Lung (tissue), 11 donors: ENCODE measurements at regions not wholly inside any gene's neighbourhood (a gene's known extent, or its start where the extent isn't known, plus 50 kb on each side); places are given as distances from the start of the nearest gene placed in this dataset.

Source experiments
- ATAC-seq: fragments of 200-7000 bp; cut with Tn5 transposase; one replicate; pipeline ENCODE4 v1.9.1; 2020; ENCODE audit warnings: moderate number of reproducible peaks; ENCODE audit not compliant: insufficient read depth, low FRiP score
- DNase-seq, 3 donors: peaks; one replicate each; pipeline ENCODE4 v3.0.0-alpha.2; 2013 to 2017
- H3K27ac ChIP-seq, 2 donors: one replicate each; pipeline ENCODE4 v1.5.1; 2013; ENCODE audit warnings: mild to moderate bottlenecking in 2 of 2, moderate library complexity in 2 of 2, control low read depth in 1 of 2, inconsistent platforms in 1 of 2, low read depth in 1 of 2, low read length in 1 of 2
- H3K27me3 ChIP-seq, 3 donors: one replicate each; pipeline ENCODE4 v1.5.1; 2013; ENCODE audit warnings: low read length in 2 of 3; ENCODE audit not compliant: control insufficient read depth in 3 of 3, insufficient read depth in 3 of 3
- H3K36me3 ChIP-seq, 4 donors: one replicate each; pipeline ENCODE4 v1.5.1; 2013; ENCODE audit warnings: low read length in 4 of 4, mild to moderate bottlenecking in 1 of 4, moderate library complexity in 1 of 4; ENCODE audit not compliant: control insufficient read depth in 4 of 4, insufficient read depth in 4 of 4
- H3K4me1 ChIP-seq, 5 donors: one replicate each; pipeline ENCODE4 v1.5.1; 2013; ENCODE audit warnings: low read length in 5 of 5, mild to moderate bottlenecking in 2 of 5, moderate library complexity in 1 of 5; ENCODE audit not compliant: control insufficient read depth in 5 of 5, insufficient read depth in 5 of 5
- H3K4me3 ChIP-seq: one replicate; pipeline ENCODE4 v1.5.1; 2013; ENCODE audit warnings: mild to moderate bottlenecking, control low read depth, moderate library complexity
- H3K9ac ChIP-seq, 2 donors: one replicate each; pipeline ENCODE4 v1.5.1; 2013; ENCODE audit warnings: low read length in 2 of 2, control low read depth in 1 of 2; ENCODE audit not compliant: insufficient read depth in 1 of 2
- H3K9me3 ChIP-seq, 4 donors: one replicate each; pipeline ENCODE4 v1.5.1; 2013; ENCODE audit warnings: low read length in 3 of 4, mild to moderate bottlenecking in 1 of 4, moderate library complexity in 1 of 4; ENCODE audit not compliant: control insufficient read depth in 4 of 4, insufficient read depth in 3 of 4
- CTCF ChIP-seq: IDR thresholded peaks from 2 replicates; pipeline ENCODE4 v1.5.1; 2012; ENCODE audit warnings: mild to moderate bottlenecking; ENCODE audit errors: control extremely low read depth, extremely low read depth
- WGBS, 2 donors: extraction: QIAGEN DNeasy Blood & Tissue Kit; methylation state at CpG; one replicate each; pipeline ENCODE4 v1.1.7; 2013; 5-methylcytosine and 5-hydroxymethylcytosine counted together
- donor health status: control.
- donor health status: control.
- donor health status: Bipolar disorder and iron deficiency.
- donor health status: healthy.
- donor health status: DM: yes; HTN: yes; CAD: no.

DNA sequence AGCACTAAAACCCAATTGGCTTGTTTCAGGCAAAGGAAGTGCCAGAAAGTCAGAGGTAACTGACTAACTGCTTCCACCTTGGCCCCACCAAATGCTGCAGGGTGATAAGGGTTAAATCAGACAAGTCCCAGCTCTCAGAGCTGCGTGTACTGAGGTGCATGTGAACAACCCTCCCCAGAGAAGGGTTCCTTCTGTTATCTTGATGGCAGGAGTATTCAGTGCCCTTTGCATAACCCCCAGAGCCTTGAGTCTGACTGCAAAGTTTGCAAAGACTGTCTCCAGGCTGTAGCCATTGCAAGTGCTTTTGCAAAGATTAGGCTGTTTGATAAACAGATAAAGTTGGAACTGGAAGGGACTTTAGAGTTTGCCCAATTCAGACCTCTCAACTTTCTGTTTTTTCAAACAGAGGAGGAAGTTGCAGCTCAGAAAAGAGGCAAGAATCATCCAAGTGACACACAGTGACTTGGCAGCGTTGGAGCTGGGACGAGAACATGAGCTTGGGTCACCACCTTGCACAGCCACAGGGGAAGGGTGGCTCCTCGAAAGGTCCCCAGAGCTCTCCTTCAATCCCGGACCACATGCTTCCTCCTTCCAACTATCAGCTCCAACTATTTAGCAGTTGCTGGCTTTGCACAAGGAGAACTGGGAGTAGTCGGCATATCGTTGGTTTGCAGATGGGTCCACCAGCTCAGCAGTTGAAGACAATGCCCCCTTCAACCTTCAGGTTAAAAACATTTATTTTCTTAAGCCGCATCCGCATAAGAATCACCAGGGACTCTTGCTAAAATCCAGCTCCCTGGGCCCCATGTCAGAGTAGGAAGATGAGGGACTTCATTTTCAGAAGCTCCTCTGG lies 224.8 kb upstream of the HES1 start:
- no peak for ATAC-seq
- H3K9me3 ChIP-seq: peaks cover 0 to 3% (median 0%) of the 10 kb centered on the region in 4 donors
- 42 to 44% methylated on average over 9 of the region's 9 CpGs for WGBS, 2 donors
- H3K36me3 ChIP-seq: no peaks in the 10 kb centered on the region
- TF ChIP-seq CTCF: no peak
- H3K9ac ChIP-seq: no peak overlapping the region
- no peaks in the 10 kb centered on the region for H3K27me3 ChIP-seq
- H3K4me1 ChIP-seq: peaks cover 0 to 38% (median 20%) of the 10 kb centered on the region in 5 donors
- peak overlapping the region in 1 of 2 donors; percentile 73 for H3K27ac ChIP-seq
- no peak overlapping the region for H3K4me3 ChIP-seq
- DNase-seq: peak; percentile 47 to 82 (median 62)

DNA sequence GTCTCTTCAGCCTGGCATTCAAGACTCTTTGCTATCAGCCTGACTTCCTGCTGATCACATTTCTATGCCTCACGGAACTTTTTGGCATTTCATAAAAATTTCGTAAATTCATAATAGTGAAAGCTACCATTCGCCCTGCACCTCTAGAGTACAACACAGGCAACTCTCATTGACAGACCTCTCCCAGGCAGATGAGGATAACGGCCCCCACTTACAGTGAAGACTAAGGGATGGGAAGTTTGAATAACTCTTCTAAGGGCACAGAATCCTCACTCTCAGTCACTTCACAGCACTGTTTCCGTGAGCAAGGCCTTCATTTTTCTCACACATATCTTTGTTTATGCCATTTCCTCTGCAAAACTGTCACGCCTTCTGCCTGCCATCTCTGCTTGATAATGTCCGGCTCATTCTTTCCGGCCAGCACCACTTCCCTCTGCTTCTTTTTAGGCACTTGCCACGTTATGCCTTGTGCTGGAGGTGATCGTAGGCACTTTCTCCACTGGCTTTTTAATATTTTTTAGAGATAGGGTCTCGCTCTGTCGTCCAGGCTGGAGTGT lies 224.1 kb upstream of the HES1 start:
- H3K9ac ChIP-seq: no peak overlapping the region
- DNase-seq (peak; percentile 30 to 66 (median 45)), ATAC-seq (no peak)
- H3K9me3 ChIP-seq: peaks cover 0 to 3% (median 0%) of the 10 kb centered on the region in 4 donors
- H3K27ac ChIP-seq: no peak overlapping the region
- no peaks in the 10 kb centered on the region for H3K27me3 ChIP-seq
- no peak for TF ChIP-seq CTCF
- H3K4me1 ChIP-seq: peaks cover 0 to 32% (median 14%) of the 10 kb centered on the region in 5 donors
- no peak overlapping the region for H3K4me3 ChIP-seq
- WGBS, 2 donors: 60 to 61% methylated on average over 12 of the region's 12 CpGs
- H3K36me3 ChIP-seq: no peaks in the 10 kb centered on the region

- Histone ChIP-seq H3K9ac (no peak overlapping the region), H3K4me3 (no peak overlapping the region), H3K27me3 (no peaks in the 10 kb centered on the region), H3K36me3 (no peaks in the 10 kb centered on the region), H3K27ac (no peak overlapping the region), H3K9me3 (peaks cover 0 to 3% (median 0%) of the 10 kb centered on the region in 4 donors), H3K4me1 (peaks cover 0 to 35% (median 14%) of the 10 kb centered on the region in 5 donors)
- DNase-seq (no peak), ATAC-seq (no peak)
- WGBS, 2 donors: 93 to 95% methylated on average over 2 of the region's 2 CpGs
- TF ChIP-seq CTCF: no peak
Measured at GRCh38 chr3:193912621-193913178, 223.2 kb upstream of the HES1 start.
